ENCODE measurements at regions not wholly inside any gene's neighbourhood (a gene's known extent, or its start where the extent isn't known, plus 50 kb on each side); places are given as distances from the start of the nearest gene placed in this dataset.
A peak's percentile ranks its signal among the peaks of the same experiment; 100 is the strongest.

DNA sequence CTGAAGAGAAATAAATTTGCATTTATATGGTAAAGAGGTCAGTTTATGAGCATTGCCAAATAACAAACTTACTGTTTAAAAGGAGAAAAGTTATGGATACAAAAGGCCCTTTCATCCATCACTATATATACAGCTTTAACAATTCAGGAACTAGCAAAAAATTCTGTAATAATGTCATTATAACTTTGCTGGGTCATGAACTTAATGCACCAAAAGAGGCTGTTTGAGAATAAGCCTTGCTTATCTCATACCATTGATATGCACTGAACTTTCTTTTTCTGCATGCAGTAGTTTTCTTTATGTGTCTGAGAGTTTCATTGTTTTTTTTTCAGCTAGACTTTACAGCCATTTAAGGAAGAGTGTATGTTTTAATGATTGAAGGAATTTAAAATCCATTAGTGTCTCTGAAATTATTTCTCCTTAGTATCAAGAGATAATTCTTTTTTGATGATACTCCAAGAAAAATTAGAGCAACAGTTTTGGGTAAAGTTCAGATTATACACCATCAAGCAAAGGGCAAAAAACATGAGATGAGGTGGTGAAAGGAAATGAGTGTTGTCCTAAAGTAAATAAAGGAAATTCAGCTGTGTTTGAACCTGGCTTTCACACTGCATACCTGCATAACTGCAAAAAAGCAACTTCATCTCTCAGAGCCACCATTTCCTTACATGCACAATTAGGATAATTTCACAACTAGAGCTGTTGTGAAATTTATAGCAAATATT lies 188.2 kb upstream of the ANO3 start:
- DNase-seq (no peak), ATAC-seq (ENCODE audit: poor library complexity) (no peak)
- intact Hi-C loops (cut with DNase I): no loop called here

DNA sequence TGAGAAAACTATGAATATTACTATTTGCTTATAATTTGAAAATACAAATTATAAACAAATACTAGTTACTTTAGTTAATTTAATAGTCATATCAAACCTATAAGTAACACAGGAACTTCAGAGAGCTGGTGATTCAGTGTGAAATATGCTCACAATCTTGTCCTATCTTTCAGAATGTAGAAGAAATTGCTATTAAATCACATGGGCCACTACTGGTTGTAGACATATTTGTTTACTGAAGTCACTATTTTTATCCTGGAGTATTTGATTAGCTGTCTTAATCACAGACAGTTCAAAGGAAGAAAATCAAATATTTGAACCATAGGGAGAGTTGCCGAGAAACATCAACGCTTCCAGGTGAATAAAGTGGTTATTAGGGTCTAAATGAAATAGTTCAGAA lies 187.6 kb upstream of the ANO3 start:
- intact Hi-C loops (cut with DNase I): no loop called here
- ATAC-seq (ENCODE audit: poor library complexity): no peak
- DNase-seq: no peak

DNA sequence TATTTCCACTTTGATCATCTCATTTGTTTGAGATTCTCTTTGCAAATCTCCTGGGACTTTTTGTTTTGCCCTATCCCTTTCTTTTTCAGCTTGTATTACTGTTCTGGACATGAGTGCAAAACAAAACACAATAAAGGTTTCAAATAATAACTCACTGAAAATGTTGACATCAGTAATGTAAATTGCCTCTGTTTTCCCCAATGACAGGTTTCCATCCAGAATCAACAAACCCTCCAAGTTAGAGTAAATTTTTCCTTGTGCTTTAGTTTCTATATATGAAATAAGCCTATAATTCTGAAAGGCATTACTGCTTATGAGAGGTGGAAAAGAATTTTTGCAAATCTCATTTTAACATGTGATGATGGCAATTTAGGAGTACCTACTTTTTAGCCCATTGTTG lies 187.0 kb upstream of the ANO3 start:
- ATAC-seq (ENCODE audit: poor library complexity) (no peak), DNase-seq (no peak)
- intact Hi-C loops (cut with DNase I): no loop called here

GRCh38 chr11:26149585-26149984 lies 182.3 kb upstream of the ANO3 start:
- intact Hi-C loops (cut with DNase I): no loop called here

DNA sequence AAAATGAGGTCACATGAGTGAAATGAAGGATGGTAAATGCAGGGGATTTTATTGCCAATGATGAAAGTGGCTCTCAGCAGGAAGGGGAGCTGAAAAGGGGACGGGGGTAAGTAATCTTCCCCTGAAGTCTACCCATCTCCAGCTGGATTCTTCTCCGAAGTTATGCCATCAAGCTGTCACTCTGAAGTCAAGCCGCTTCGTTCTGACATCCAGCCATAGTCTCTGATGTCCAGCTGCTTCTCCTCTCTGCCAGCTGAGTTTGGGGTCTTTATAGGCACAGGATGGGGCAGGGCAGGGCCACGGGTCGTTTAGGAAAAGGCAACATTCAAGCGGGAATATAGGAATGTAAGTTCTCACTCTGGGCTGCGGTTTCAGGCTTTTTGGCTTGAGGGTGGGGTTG lies 181.9 kb upstream of the ANO3 start:
- no peak for DNase-seq
- ATAC-seq (ENCODE audit: poor library complexity): no peak
- intact Hi-C loops (cut with DNase I): no loop called here

More at GRCh38 chr11:26149585-26149984, 182.3 kb upstream of the ANO3 start:
- ATAC-seq (ENCODE audit: poor library complexity) (no peak), DNase-seq (no peak)

DNA sequence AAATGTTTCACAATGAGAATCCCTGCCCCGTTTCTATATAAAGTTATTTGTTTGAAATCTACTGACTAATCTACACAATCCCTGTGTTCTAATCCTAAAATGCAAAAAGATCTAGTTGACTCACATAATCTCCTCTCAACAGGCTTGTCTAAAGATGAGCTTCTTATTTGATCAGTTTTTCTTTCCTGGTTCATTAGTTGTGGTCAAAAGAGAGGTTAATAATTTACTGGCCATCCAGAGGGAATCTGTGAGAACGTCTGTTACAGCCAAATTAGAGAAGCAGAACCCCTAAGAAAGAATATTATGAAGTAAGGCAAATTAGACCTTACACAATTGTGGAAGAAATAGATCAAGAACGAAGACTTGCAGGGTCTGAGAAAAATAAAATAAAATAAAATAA lies 173.7 kb upstream of the ANO3 start:
- no peak for DNase-seq
- no peak for ATAC-seq (ENCODE audit: poor library complexity)
- intact Hi-C loops (cut with DNase I): no loop called here

GRCh38 chr11:26162291-26162690 lies 169.6 kb upstream of the ANO3 start:
- intact Hi-C loops (cut with DNase I): no loop called here
- DNase-seq (no peak), ATAC-seq (ENCODE audit: poor library complexity) (no peak)

- no peak for ATAC-seq (ENCODE audit: poor library complexity)
- intact Hi-C loops (cut with DNase I): no loop called here
- no peak for DNase-seq
These were observed 145.5 kb upstream of the ANO3 start for GRCh38 chr11:26186389-26186788.

DNA sequence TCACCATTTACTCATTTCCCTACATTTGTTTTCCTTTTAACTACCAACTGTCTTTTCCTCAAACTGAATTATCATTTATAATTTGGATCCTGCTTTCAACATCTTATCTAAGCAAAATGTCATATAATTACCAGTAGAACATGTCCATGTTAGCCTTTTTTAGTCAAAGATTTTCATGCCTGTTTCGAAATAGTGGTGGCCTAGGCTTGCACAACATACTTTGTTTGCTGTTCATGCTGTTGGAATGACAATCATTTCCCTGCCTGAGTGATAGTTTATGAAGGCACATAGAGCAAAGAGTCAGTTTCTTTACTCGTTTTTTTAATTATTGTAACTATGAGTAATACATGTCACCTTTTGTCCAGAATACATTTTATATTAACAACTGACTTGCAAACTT lies 144.3 kb upstream of the ANO3 start:
- DNase-seq: no peak
- peak; percentile 59 for ATAC-seq (ENCODE audit: poor library complexity)
- intact Hi-C loops (cut with DNase I): no loop called here

DNA sequence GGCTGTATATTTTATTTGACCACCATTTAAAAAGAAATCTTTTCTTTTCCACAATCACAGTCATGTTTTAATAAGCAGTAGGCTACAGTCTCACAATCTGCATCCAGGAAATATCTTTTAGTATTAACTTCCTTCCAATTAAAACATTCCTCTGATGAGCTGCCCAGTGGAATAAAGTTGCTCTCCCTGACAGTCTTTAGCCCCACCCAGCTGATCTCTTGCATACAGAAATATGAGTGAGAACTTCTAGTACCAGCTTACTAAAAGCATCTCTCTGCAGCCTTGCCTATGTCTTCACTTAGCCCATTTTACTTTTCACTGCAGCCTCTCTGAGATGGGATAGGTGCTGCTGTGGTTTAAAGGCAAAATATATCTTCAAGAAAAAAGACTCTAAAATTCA lies 143.4 kb upstream of the ANO3 start:
- no peak for DNase-seq
- intact Hi-C loops (cut with DNase I): no loop called here
- ATAC-seq (ENCODE audit: poor library complexity): peak; percentile 38

DNA sequence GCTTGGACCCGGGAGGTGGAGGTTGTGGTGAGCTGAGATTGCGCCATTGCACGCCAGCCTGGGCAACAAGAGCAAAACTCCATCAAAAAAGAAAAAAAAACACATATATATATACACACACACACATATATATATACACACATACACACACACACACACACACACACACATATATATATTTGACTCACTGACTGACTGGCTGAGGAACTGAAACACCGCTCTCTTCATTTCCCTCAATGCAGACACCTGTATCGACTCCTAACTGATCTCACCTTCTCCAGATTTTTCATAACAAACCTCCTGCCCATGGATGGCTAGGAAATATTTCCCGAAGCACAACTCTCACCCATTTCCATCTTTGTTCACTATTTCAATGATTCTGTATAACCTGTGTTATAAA lies 140.7 kb upstream of the ANO3 start:
- ATAC-seq (ENCODE audit: poor library complexity): no peak
- DNase-seq: no peak
- intact Hi-C loops (cut with DNase I): no loop called here

DNA sequence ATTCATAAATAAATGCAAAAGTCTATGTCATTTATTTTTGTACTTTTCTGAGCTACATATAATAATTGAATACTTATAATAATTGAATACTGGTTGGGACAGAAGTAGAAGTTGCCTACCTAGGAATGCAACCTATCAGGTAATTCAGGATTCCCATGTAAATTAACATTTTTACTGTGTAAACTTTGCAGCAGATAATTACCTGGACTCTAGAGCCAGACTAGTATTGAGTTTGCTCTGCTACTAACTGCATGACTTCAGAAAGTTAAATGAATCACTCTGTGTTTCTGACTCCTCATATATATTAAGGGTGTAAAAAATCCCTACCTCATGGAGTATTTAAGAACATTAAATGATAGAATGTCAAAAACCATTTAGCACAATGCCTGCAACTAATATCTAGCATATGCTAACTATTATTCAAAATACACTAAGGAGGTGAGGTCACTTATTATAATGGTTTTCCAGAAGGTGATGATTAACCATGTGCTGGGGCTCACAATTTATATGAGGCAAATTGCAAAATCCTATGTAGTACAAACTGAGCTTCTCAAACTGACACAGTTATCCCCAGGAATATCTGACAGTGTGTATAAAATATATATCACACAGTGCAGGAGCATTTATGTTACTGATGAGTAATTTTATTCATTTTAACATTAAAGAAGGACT lies 138.1 kb upstream of the ANO3 start:
- ATAC-seq (ENCODE audit: poor library complexity) (no peak), DNase-seq (no peak)
- intact Hi-C loops (cut with DNase I): no loop called here

- intact Hi-C loops (cut with DNase I): no loop called here
- ATAC-seq (ENCODE audit: poor library complexity): no peak
- DNase-seq: no peak
These were observed 137.0 kb upstream of the ANO3 start for GRCh38 chr11:26194881-26195280.

DNA sequence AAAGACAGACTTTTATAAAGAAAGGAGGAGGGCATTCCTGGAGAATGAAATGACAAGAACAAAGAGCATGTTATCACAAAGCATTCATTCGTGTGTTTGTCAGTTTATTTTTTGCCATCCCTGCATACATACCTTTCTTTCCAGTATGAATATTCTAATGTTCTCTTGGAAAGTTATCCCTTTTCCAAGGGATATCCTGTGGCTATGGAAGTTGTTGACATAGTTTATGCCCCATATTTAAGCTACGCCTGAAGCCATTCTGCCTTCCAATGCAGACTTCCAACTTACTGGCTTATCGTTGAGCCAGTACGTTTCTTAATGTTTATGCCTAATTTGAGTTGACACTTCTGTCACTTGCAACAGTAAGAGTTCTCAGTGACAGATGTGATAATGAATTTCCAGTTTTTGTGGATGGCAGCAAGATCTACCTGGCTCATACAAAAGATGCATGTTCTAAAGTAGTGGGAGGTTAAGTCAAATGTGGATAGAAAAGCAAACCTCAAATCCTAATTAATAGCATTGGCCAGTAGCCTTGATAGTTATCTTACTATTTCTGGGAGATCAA lies 133.3 kb upstream of the ANO3 start:
- ATAC-seq (ENCODE audit: poor library complexity): no peak
- DNase-seq: no peak
- intact Hi-C loops (cut with DNase I): no loop called here

DNA sequence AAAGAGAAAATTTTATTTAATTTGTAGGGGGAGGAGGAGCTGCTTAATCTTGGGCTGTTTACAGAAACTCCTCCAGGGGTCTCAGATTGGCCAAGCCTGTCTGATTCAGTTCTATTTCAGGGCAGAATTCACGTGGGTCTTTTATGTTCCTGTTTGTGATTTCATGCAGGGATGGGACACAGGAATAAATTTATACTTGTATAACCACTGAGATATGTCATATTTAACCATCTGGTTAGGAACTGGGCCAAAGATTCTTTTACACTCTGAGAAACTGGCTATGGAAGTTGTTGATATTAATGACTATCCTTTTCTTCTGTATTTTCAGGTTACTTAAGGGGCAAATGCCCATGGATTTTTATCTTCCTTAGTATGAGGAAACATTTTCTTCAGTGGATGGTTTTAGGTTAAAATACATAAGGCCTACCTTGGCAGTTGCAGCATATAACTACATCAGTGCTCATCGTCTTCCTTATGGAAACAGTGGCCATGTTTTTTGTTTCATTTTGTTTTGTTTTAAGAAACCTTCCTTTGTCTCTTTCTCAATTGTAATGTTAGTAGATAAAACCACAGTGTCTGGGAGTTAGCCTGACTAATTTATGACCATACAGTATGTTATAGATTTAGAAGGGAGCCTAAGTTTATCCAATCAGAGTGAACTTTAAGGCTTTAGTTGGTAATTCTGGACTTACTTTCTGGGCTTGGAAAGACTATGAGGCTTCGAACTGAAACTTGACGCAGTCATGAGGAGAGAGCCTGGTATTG lies 132.4 kb upstream of the ANO3 start:
- intact Hi-C loops (cut with DNase I): no loop called here
- DNase-seq: no peak
- ATAC-seq (ENCODE audit: poor library complexity): no peak

GRCh38 chr11:26201411-26201810 lies 130.5 kb upstream of the ANO3 start:
- no peak for DNase-seq
- ATAC-seq (ENCODE audit: poor library complexity): no peak
- intact Hi-C loops (cut with DNase I): no loop called here

DNA sequence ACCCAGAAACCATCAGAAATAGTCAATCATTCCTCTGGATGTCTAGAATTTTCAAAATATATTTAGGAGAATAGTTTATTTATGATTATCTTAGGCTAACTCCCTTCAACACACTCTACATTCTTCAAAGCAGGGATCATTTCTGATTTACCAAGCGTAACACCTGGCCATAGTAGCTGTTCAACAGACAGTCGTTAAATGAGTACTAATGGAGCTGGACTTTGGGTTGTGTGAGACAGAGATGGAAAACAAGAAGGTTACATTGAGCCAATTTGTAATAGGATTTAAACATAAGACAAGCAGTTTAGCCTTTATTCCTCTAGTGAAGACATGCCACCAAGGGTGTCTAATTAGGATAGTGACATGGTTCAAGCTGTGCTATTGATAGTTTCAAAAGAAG lies 129.2 kb upstream of the ANO3 start:
- DNase-seq (no peak), ATAC-seq (ENCODE audit: poor library complexity) (no peak)
- intact Hi-C loops (cut with DNase I): no loop called here

GRCh38 chr11:26204101-26204500 lies 127.8 kb upstream of the ANO3 start:
- no peak for DNase-seq
- intact Hi-C loops (cut with DNase I): no loop called here
- ATAC-seq (ENCODE audit: poor library complexity): no peak

DNA sequence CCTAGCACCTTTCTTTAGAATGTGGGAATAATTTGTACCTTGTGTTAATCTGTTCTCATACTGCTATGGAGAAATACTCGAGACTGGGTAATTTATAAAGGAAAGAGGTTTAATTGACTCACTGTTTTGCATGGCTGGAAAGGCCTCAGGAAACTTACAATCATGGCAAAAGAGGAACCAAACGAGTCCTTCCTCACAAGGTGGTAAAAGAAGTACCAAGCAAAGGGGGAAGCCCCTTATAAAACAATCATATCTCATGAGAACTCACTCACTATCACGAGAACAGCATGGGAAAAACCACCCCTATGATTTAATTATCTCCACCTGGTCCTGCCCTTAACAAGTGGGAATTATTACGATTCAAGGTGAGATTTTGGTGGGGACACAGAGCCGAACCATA lies 127.1 kb upstream of the ANO3 start:
- intact Hi-C loops (cut with DNase I): no loop called here
- ATAC-seq (ENCODE audit: poor library complexity): no peak
- no peak for DNase-seq

Measured in Right ventricle myocardium superior (tissue), 1 donor.